Endodermal cell (in vitro differentiated cells): ENCODE measurements at regions not wholly inside any gene's neighbourhood (a gene's known extent, or its start where the extent isn't known, plus 50 kb on each side); places are given as distances from the start of the nearest gene placed in this dataset.

ENCODE experiments used
- DNase-seq: peaks from one replicate; pipeline ENCODE4 v3.0.0-alpha.2; 2017
- H3K27ac ChIP-seq: 2 replicates; pipeline ENCODE4 v1.5.1; 2013; ENCODE audit warnings: mild to moderate bottlenecking, low read depth, low read length, moderate library complexity
- H3K27me3 ChIP-seq: 2 replicates; pipeline ENCODE4 v1.6.1; 2013; ENCODE audit warnings: mild to moderate bottlenecking, low read length, moderate library complexity; ENCODE audit not compliant: insufficient read depth, control insufficient read depth, poor library complexity, severe bottlenecking
- H3K36me3 ChIP-seq: 2 replicates; pipeline ENCODE4 v1.7.0; 2013; ENCODE audit warnings: mild to moderate bottlenecking, low read length, moderate library complexity; ENCODE audit not compliant: control insufficient read depth, insufficient read depth
- H3K4me1 ChIP-seq: one replicate; pipeline ENCODE4 v1.7.0; 2013; ENCODE audit warnings: low read length; ENCODE audit not compliant: control insufficient read depth, insufficient read depth
- H3K4me3 ChIP-seq: 2 replicates; pipeline ENCODE4 v1.5.1; 2013; ENCODE audit warnings: mild to moderate bottlenecking, low read length, moderate library complexity
- H3K9ac ChIP-seq: 2 replicates; pipeline ENCODE4 v1.6.1; 2013; ENCODE audit warnings: mild to moderate bottlenecking, low read length, moderate library complexity; ENCODE audit not compliant: poor library complexity, severe bottlenecking; ENCODE audit errors: extremely low read depth
- H3K9me3 ChIP-seq: 2 replicates; pipeline ENCODE4 v1.6.1; 2013; ENCODE audit warnings: mild to moderate bottlenecking, low read length, moderate library complexity; ENCODE audit not compliant: control insufficient read depth
- H3K27ac Mint-ChIP-seq: 2 replicates; pipeline ENCODE4 v1.8.0; 2020; ENCODE audit warnings: mixed read lengths
- H3K27me3 Mint-ChIP-seq: 2 replicates; pipeline ENCODE4 v1.8.0; 2021; ENCODE audit warnings: mild to moderate bottlenecking, mixed read lengths; ENCODE audit not compliant: insufficient read depth
- H3K36me3 Mint-ChIP-seq: 2 replicates; pipeline ENCODE4 v1.8.0; 2020; ENCODE audit warnings: low read depth, mixed read lengths
- H3K4me1 Mint-ChIP-seq: 2 replicates; pipeline ENCODE4 v1.8.0; 2020; ENCODE audit warnings: mixed read lengths
- H3K4me3 Mint-ChIP-seq: 2 replicates; pipeline ENCODE4 v1.8.0; 2020; ENCODE audit warnings: mild to moderate bottlenecking, moderate library complexity, mixed read lengths
- H3K9me3 Mint-ChIP-seq: 2 replicates; pipeline ENCODE4 v1.8.0; 2020; ENCODE audit warnings: mild to moderate bottlenecking, mixed read lengths
- CTCF ChIP-seq: fragments of 200-600 bp; sonication (generic); conservative IDR thresholded peaks from 2 replicates; pipeline ENCODE4 v1.5.0; 2021; ENCODE audit warnings: antibody characterized with exemption, mild to moderate bottlenecking
- WGBS, 2 experiments: methylation state at CpG; one replicate each; pipeline versions ENCODE4 v1.1.5 to v1.1.7; 2013; ENCODE audit warnings: missing lambda C conversion rate in 2 of 2, mixed read lengths in 1 of 2; ENCODE audit not compliant: insufficient coverage in 1 of 2, insufficient read length in 1 of 2; 5-methylcytosine and 5-hydroxymethylcytosine counted together

GRCh38 chr6:105753620-105754211, 332.4 kb upstream of the PRDM1 start:
- H3K36me3 ChIP-seq = no peaks in the 10 kb centered on the region
- H3K36me3 Mint-ChIP-seq = peaks cover 2% of the 10 kb centered on the region
- H3K27me3 ChIP-seq = no peaks in the 10 kb centered on the region
- H3K4me3 Mint-ChIP-seq = no peak overlapping the region
- H3K9me3 ChIP-seq = peaks cover 5% of the 10 kb centered on the region
- H3K27ac Mint-ChIP-seq = no peak overlapping the region
- DNase-seq = peak; percentile 57
- H3K9ac ChIP-seq = no peak overlapping the region
- TF ChIP-seq CTCF = no peak
- H3K4me3 ChIP-seq = no peak overlapping the region
- H3K27ac ChIP-seq = no peak overlapping the region
- H3K4me1 ChIP-seq = no peaks in the 10 kb centered on the region
- peaks cover 9% of the 10 kb centered on the region for H3K9me3 Mint-ChIP-seq
- peaks cover 3% of the 10 kb centered on the region for H3K27me3 Mint-ChIP-seq
- peaks cover 19% of the 10 kb centered on the region for H3K4me1 Mint-ChIP-seq
- WGBS, 2 experiments = 48 to 49% methylated on average over 3 to 6 of the region's 6 CpGs

DNA sequence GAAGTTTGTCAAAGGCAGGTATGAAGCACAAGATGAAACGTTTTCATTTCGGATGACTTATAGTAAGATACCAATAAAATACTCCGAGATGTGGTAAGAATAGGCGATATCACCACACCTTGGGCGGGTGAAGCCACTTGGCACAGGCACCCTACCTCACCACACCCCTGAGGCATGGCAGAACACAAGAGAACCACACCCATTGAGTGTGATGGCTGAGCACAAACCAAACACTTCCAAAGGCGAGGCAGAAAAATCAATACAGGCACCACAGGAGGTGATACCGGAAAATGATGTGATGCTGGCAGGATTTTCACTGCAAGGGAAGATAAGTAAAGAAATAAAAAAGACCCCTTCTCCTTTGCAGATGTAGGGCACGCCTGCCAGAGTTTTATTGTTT, 332.9 kb upstream of the PRDM1 start:
- Histone ChIP-seq H3K9me3 (peaks cover 5% of the 10 kb centered on the region), H3K27me3 (no peaks in the 10 kb centered on the region), H3K27ac (no peak overlapping the region), H3K4me3 (no peak overlapping the region), H3K9ac (no peak overlapping the region), H3K36me3 (no peaks in the 10 kb centered on the region), H3K4me1 (no peaks in the 10 kb centered on the region)
- peaks cover 2% of the 10 kb centered on the region for H3K36me3 Mint-ChIP-seq
- WGBS, 2 experiments = 90 to 94% methylated on average over 3 to 8 of the region's 8 CpGs
- H3K27me3 Mint-ChIP-seq = peaks cover 3% of the 10 kb centered on the region
- no peak overlapping the region for H3K27ac Mint-ChIP-seq
- no peak overlapping the region for H3K4me3 Mint-ChIP-seq
- DNase-seq = no peak
- no peak for TF ChIP-seq CTCF
- H3K4me1 Mint-ChIP-seq = peaks cover 24% of the 10 kb centered on the region
- H3K9me3 Mint-ChIP-seq = peaks cover 9% of the 10 kb centered on the region

DNA sequence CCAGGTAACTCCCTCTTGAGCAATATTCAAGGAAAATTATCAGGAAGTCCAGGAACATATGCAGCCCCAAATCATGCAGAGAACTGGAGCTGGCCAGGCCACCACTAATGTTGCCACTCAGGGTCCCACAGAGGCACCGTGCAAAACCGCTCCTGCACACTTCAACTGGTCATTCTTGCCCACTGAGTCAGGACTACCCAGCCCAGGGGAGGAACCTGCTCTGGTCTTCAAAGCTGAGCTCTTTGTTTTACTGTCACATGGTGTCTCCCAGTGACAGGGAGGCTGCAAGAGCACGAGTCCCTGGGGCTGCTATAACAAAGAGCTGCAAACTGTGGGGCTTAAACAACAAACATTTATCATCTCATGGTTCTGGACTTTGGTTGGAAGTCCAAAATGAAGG, 336.0 kb upstream of the PRDM1 start:
- H3K4me1 Mint-ChIP-seq = peaks cover 26% of the 10 kb centered on the region
- no peaks in the 10 kb centered on the region for H3K27me3 Mint-ChIP-seq

More for the DNA sequence above, 336.0 kb upstream of the PRDM1 start:
- H3K4me1 ChIP-seq = no peaks in the 10 kb centered on the region
- Mint-ChIP-seq H3K9me3 (no peaks in the 10 kb centered on the region), H3K27ac (no peak overlapping the region), H3K4me3 (no peak overlapping the region), H3K36me3 (no peaks in the 10 kb centered on the region)
- no peak overlapping the region for H3K9ac ChIP-seq
- no peaks in the 10 kb centered on the region for H3K27me3 ChIP-seq
- DNase-seq = no peak
- H3K36me3 ChIP-seq = no peaks in the 10 kb centered on the region
- no peak overlapping the region for H3K27ac ChIP-seq
- H3K4me3 ChIP-seq = no peak overlapping the region
- no peaks in the 10 kb centered on the region for H3K9me3 ChIP-seq
- TF ChIP-seq CTCF = no peak
- WGBS, 2 experiments = 90 to 100% methylated on average over 2 to 3 of the region's 3 CpGs
